GM12892 (cell line): ENCODE measurements at regions not wholly inside any gene's neighbourhood (a gene's known extent, or its start where the extent isn't known, plus 50 kb on each side); places are given as distances from the start of the nearest gene placed in this dataset.

Experiments used
- DNase-seq: peaks from one replicate; pipeline ENCODE4 v3.0.0; 2011; ENCODE audit not compliant: insufficient read length
- FAIRE-seq: peaks from 2 replicates; lab custom pipeline; 2011; peaks lifted over from hg19 to GRCh38; lab: Jason Lieb, UNC
- POLR2A ChIP-seq: IDR thresholded peaks from 2 replicates; pipeline ENCODE4 v1.6.1; 2011; ENCODE audit warnings: low read depth, low read length, control low read depth
- POLR2AphosphoS5 ChIP-seq: IDR thresholded peaks from 2 replicates; pipeline ENCODE4 v1.6.1; 2011; ENCODE audit warnings: low read depth, low read length, control low read depth
- TAF1 ChIP-seq: IDR thresholded peaks from 2 replicates; pipeline ENCODE4 v1.6.1; 2011; ENCODE audit warnings: low read depth, mild to moderate bottlenecking, control low read depth, low read length, borderline replicate concordance

GRCh38 chr4:155602351-155603140, 64.1 kb upstream of the GUCY1A1 start:
- FAIRE-seq = peak; percentile 46
- TF ChIP-seq POLR2A (no peak), TAF1 (no peak), POLR2AphosphoS5 (no peak)
- no peak for DNase-seq

GRCh38 chr4:155600244-155600643, 66.4 kb upstream of the GUCY1A1 start:
- DNase-seq = no peak
- no peak for FAIRE-seq
- TF ChIP-seq POLR2AphosphoS5 (no peak), POLR2A (no peak), TAF1 (no peak)

- FAIRE-seq (no peak), DNase-seq (no peak)
- TF ChIP-seq TAF1 (no peak), POLR2AphosphoS5 (no peak), POLR2A (no peak)
Measured at GRCh38 chr4:155599596-155599995, 67.1 kb upstream of the GUCY1A1 start.

GRCh38 chr4:155599085-155599484, 67.6 kb upstream of the GUCY1A1 start:
- no peak for DNase-seq
- no peak for FAIRE-seq
- TF ChIP-seq POLR2A (no peak), TAF1 (no peak), POLR2AphosphoS5 (no peak)

GRCh38 chr4:155597933-155598451, 68.7 kb upstream of the GUCY1A1 start:
- FAIRE-seq (no peak), DNase-seq (no peak)
- no peak for TF ChIP-seq POLR2A
- no peak for TF ChIP-seq TAF1
- no peak for TF ChIP-seq POLR2AphosphoS5

GRCh38 chr4:155597281-155597680, 69.4 kb upstream of the GUCY1A1 start:
- no peak for TF ChIP-seq POLR2A
- TF ChIP-seq TAF1 = no peak
- no peak for TF ChIP-seq POLR2AphosphoS5
- FAIRE-seq (no peak), DNase-seq (no peak)

- DNase-seq (no peak), FAIRE-seq (no peak)
- TF ChIP-seq TAF1 (no peak), POLR2A (no peak), POLR2AphosphoS5 (no peak)
Measured at GRCh38 chr4:155593793-155594192, 72.9 kb upstream of the GUCY1A1 start.

GRCh38 chr4:155592938-155593297, 73.7 kb upstream of the GUCY1A1 start:
- DNase-seq = no peak
- TF ChIP-seq TAF1 (no peak), POLR2AphosphoS5 (no peak), POLR2A (no peak)
- no peak for FAIRE-seq

- DNase-seq = no peak
- no peak for FAIRE-seq
- TF ChIP-seq TAF1 = no peak
- no peak for TF ChIP-seq POLR2AphosphoS5
- no peak for TF ChIP-seq POLR2A
Measured at GRCh38 chr4:155592179-155592937, 74.3 kb upstream of the GUCY1A1 start.

GRCh38 chr4:155591738-155592143, 74.9 kb upstream of the GUCY1A1 start:
- FAIRE-seq (no peak), DNase-seq (no peak)
- TF ChIP-seq POLR2AphosphoS5 (no peak), TAF1 (no peak), POLR2A (no peak)

GRCh38 chr4:155590796-155591585, 75.7 kb upstream of the GUCY1A1 start:
- TF ChIP-seq POLR2A (no peak), TAF1 (no peak), POLR2AphosphoS5 (no peak)
- no peak for DNase-seq
- FAIRE-seq = no peak

- FAIRE-seq (no peak), DNase-seq (no peak)
- TF ChIP-seq POLR2AphosphoS5 (no peak), POLR2A (no peak), TAF1 (no peak)
Measured at GRCh38 chr4:155588437-155588836, 78.2 kb upstream of the GUCY1A1 start.
